Osteocyte (in vitro differentiated cells): ENCODE measurements at regions not wholly inside any gene's neighbourhood (a gene's known extent, or its start where the extent isn't known, plus 50 kb on each side); places are given as distances from the start of the nearest gene placed in this dataset.

Experiments used
- DNase-seq: peaks from one replicate; pipeline ENCODE4 v3.0.0; 2021; ENCODE audit warnings: mixed read lengths; ENCODE audit not compliant: unreplicated experiment; ENCODE audit errors: extremely low spot score
- H3K27ac Mint-ChIP-seq: one replicate; pipeline ENCODE4 v1.8.0; 2021; ENCODE audit warnings: mild to moderate bottlenecking, mixed read lengths; ENCODE audit not compliant: unreplicated experiment
- H3K27me3 Mint-ChIP-seq: one replicate; pipeline ENCODE4 v1.8.0; 2021; ENCODE audit warnings: mixed read lengths; ENCODE audit not compliant: unreplicated experiment
- H3K36me3 Mint-ChIP-seq: one replicate; pipeline ENCODE4 v1.8.0; 2021; ENCODE audit warnings: mixed read lengths; ENCODE audit not compliant: unreplicated experiment
- H3K4me1 Mint-ChIP-seq: one replicate; pipeline ENCODE4 v1.8.0; 2021; ENCODE audit warnings: mixed read lengths; ENCODE audit not compliant: unreplicated experiment
- H3K4me3 Mint-ChIP-seq: one replicate; pipeline ENCODE4 v1.8.0; 2021; ENCODE audit warnings: mild to moderate bottlenecking, moderate library complexity, mixed read lengths; ENCODE audit not compliant: unreplicated experiment
- H3K9me3 Mint-ChIP-seq: one replicate; pipeline ENCODE4 v1.8.0; 2021; ENCODE audit warnings: mixed read lengths; ENCODE audit not compliant: unreplicated experiment
- CTCF ChIP-seq: fragments of 200-600 bp; sonication (generic); IDR thresholded peaks from 2 replicates; pipeline ENCODE4 v1.5.0; 2021; ENCODE audit warnings: antibody characterized with exemption, mild to moderate bottlenecking, moderate library complexity

GRCh38 chr15:25133804-25134203 is 179.0 kb downstream of the SNRPN start:
- no peak for DNase-seq
- Mint-ChIP-seq H3K27me3 (no peaks in the 10 kb centered on the region), H3K36me3 (peaks cover 14% of the 10 kb centered on the region), H3K4me3 (no peak overlapping the region), H3K4me1 (no peaks in the 10 kb centered on the region), H3K9me3 (peaks cover 31% of the 10 kb centered on the region), H3K27ac (no peak overlapping the region)
- TF ChIP-seq CTCF, result no peak

GRCh38 chr15:25134546-25134945 is 179.8 kb downstream of the SNRPN start:
- no peaks in the 10 kb centered on the region for H3K4me1 Mint-ChIP-seq
- no peak overlapping the region for H3K4me3 Mint-ChIP-seq
- DNase-seq, result no peak
- peak; percentile 8 for TF ChIP-seq CTCF
- no peaks in the 10 kb centered on the region for H3K27me3 Mint-ChIP-seq
- no peak overlapping the region for H3K27ac Mint-ChIP-seq
- H3K9me3 Mint-ChIP-seq, result peaks cover 30% of the 10 kb centered on the region
- H3K36me3 Mint-ChIP-seq, result peaks cover 11% of the 10 kb centered on the region

- Mint-ChIP-seq H3K4me1 (no peaks in the 10 kb centered on the region), H3K4me3 (no peak overlapping the region), H3K27me3 (no peaks in the 10 kb centered on the region), H3K36me3 (peaks cover 8% of the 10 kb centered on the region), H3K9me3 (peaks cover 39% of the 10 kb centered on the region), H3K27ac (no peak overlapping the region)
- DNase-seq, result no peak
- peak; percentile 24 for TF ChIP-seq CTCF
These were observed 181.3 kb downstream of the SNRPN start for GRCh38 chr15:25136119-25136518.

GRCh38 chr15:25137013-25137412 is 182.2 kb downstream of the SNRPN start:
- no peak overlapping the region for H3K4me3 Mint-ChIP-seq
- no peak overlapping the region for H3K27ac Mint-ChIP-seq
- H3K9me3 Mint-ChIP-seq, result peaks cover 44% of the 10 kb centered on the region
- no peaks in the 10 kb centered on the region for H3K27me3 Mint-ChIP-seq
- H3K36me3 Mint-ChIP-seq, result peaks cover 8% of the 10 kb centered on the region
- DNase-seq, result no peak
- no peaks in the 10 kb centered on the region for H3K4me1 Mint-ChIP-seq
- TF ChIP-seq CTCF, result no peak

- Mint-ChIP-seq H3K4me3 (no peak overlapping the region), H3K9me3 (peaks cover 19% of the 10 kb centered on the region), H3K27me3 (no peaks in the 10 kb centered on the region), H3K36me3 (no peaks in the 10 kb centered on the region), H3K27ac (no peak overlapping the region), H3K4me1 (no peaks in the 10 kb centered on the region)
- no peak for TF ChIP-seq CTCF
- peak; percentile 80 for DNase-seq
These were observed 214.5 kb downstream of the SNRPN start for GRCh38 chr15:25169318-25169717.
